Breast epithelium (tissue), 4 donors: ENCODE measurements at regions not wholly inside any gene's neighbourhood (a gene's known extent, or its start where the extent isn't known, plus 50 kb on each side); places are given as distances from the start of the nearest gene placed in this dataset.

Experiments
- DNase-seq, 2 donors: peaks; one replicate each; pipeline ENCODE4 v3.0.0-alpha.2; 2019; ENCODE audit warnings: low spot score in 2 of 2
- H3K27ac ChIP-seq, 2 donors: fragments of 200-600 bp; sonication (generic) in 1 of 2; one replicate each; pipeline ENCODE4 v1.5.1; 2016 to 2019; ENCODE audit warnings: mild to moderate bottlenecking in 1 of 2
- H3K27me3 ChIP-seq, 2 donors: fragments of 200-600 bp; sonication (generic) in 1 of 2; one replicate each; pipeline versions ENCODE4 v1.5.1 to v1.6.0; 2017 to 2019; ENCODE audit warnings: control low read depth in 1 of 2, mild to moderate bottlenecking in 1 of 2
- H3K36me3 ChIP-seq: fragments of 200-600 bp; one replicate; pipeline ENCODE4 v1.5.1; 2019
- H3K4me1 ChIP-seq, 2 donors: fragments of 200-600 bp; sonication (generic); one replicate each; pipeline ENCODE4 v1.5.1; 2016 to 2019; ENCODE audit warnings: control low read depth in 1 of 2
- H3K4me3 ChIP-seq, 3 donors: fragments of 200-600 bp; sonication (generic); 1 replicate in 2 of 3; 2 replicates in 1 of 3; pipeline ENCODE4 v1.5.1; 2016 to 2019; ENCODE audit warnings: mild to moderate bottlenecking in 3 of 3, moderate library complexity in 2 of 3
- H3K9me3 ChIP-seq, 2 donors: fragments of 200-600 bp; sonication (generic) in 1 of 2; one replicate each; pipeline ENCODE4 v1.5.1; 2016 to 2019; ENCODE audit warnings: control low read depth in 1 of 2
- CTCF ChIP-seq, 3 donors: fragments of 450-650 bp; IDR thresholded peaks; one replicate each; pipeline ENCODE4 v1.5.1; 2016 to 2017; ENCODE audit warnings: antibody characterized with exemption in 3 of 3, mild to moderate bottlenecking in 3 of 3, moderate library complexity in 3 of 3
- POLR2A ChIP-seq: fragments of 450-650 bp; IDR thresholded peaks from one replicate; pipeline ENCODE4 v1.6.1; 2016; ENCODE audit warnings: antibody characterized with exemption, mild to moderate bottlenecking, moderate library complexity
- POLR2AphosphoS5 ChIP-seq, 3 donors: sonication (generic); formaldehyde crosslinking; IDR thresholded peaks; one replicate each; pipeline ENCODE4 v1.6.1; 2017; ENCODE audit warnings: antibody characterized with exemption in 3 of 3
- intact Hi-C: fragments of 100-400 bp; cut with DNase I; formaldehyde crosslinking; loops from one replicate; pipeline ENCODE4 v1.15.1; 2023; ENCODE audit warnings: low total_unique reads

DNA sequence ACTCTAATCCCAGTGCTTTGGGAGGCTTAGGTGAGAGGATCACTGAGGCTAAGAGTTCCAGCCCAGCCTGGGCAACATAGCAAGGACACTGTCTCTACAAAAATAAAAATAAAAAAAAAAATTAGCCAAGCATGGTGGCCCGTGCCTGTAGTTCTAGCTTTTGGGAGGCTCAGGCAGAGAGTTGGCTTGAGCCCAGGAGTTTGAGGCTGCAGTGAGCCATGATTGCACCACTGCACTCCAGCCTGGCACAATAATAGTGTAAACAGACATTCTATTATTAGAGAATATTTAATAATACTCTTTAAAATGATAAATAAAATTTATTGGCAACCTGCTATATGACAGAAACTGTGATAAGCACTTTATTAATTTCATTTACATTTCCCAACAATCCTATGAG, 908.9 kb downstream of the TUSC7 start:
- TF ChIP-seq CTCF (IDR thresholded peaks at IDR 0.05) = no peak
- TF ChIP-seq POLR2A = no peak
- no peak for TF ChIP-seq POLR2AphosphoS5 (IDR thresholded peaks at IDR 0.05)
- H3K36me3 ChIP-seq = no peaks in the 10 kb centered on the region
- DNase-seq = no peak
- no peaks in the 10 kb centered on the region for H3K27me3 ChIP-seq
- H3K4me3 ChIP-seq = no peak overlapping the region
- no peaks in the 10 kb centered on the region for H3K9me3 ChIP-seq
- intact Hi-C loops = loop anchor here (2.0 kb wide), 1 partner anchor 58 kb away; no protein-coding TSS in a partner anchor
- no peak overlapping the region for H3K27ac ChIP-seq
- no peaks in the 10 kb centered on the region for H3K4me1 ChIP-seq

DNA sequence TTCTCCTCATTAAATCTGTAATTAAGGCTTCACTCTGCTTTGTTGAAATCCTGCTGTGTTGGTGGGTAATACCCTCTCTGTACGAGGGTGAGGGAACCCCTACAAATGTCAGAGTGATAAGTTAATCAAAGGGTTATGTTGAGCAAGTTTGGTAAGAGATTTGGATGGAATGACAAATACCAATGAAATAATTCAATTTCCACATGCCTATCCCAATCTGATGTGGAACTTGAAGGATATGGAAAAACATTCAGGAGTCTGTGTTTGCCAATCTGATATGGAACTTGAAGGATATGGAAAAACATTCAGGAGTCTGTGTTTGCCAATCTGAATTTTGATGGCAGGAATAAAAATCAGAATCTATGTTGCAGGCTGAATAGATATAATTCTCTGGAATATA, 910.2 kb downstream of the TUSC7 start:
- intact Hi-C loops = loop anchor here (2.0 kb wide), 1 partner anchor 59 kb away; no protein-coding TSS in a partner anchor
- no peaks in the 10 kb centered on the region for H3K27me3 ChIP-seq
- no peaks in the 10 kb centered on the region for H3K36me3 ChIP-seq
- no peaks in the 10 kb centered on the region for H3K9me3 ChIP-seq
- H3K4me3 ChIP-seq = no peak overlapping the region
- TF ChIP-seq CTCF (IDR thresholded peaks at IDR 0.05) = no peak
- no peak for TF ChIP-seq POLR2A
- no peak for TF ChIP-seq POLR2AphosphoS5 (IDR thresholded peaks at IDR 0.05)
- H3K27ac ChIP-seq = no peak overlapping the region
- no peaks in the 10 kb centered on the region for H3K4me1 ChIP-seq
- no peak for DNase-seq

DNA sequence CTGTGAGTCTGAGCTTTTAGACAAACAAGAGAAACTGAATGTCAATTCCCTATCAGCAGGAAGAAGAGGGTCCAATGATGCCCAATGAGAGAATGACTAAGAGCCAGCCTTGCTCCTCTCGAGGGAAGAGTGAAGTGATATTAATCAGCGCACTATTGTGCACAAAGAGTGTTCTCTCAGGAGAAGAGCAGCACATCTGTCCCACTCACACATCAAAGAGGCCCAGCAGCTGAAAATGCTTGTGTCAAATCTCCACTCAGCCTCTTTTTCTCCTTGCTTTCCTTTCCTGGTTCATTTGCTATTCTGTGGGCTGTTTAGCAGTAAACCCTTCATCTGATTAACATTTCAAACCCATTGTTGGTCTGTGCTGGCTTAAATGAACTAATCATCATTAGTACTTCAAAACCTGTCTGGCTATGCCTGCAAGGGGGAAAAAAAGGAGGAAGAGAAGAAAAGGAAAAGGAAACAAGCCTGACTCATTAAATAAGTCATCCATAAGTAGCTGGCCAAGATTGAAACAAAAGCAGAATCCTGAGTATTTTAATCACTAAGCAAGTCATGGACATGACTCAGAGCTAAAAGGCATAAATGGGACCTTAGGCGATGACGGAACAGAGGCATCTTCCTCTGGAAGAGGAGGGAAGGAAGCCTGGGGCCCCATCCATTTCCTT, 912.7 kb downstream of the TUSC7 start:
- no peak overlapping the region for H3K4me3 ChIP-seq
- TF ChIP-seq POLR2AphosphoS5 (IDR thresholded peaks at IDR 0.05) (no peak), POLR2A (no peak), CTCF (IDR thresholded peaks at IDR 0.05) (no peak)
- intact Hi-C loops = no loop called here
- no peaks in the 10 kb centered on the region for H3K9me3 ChIP-seq
- no peaks in the 10 kb centered on the region for H3K27me3 ChIP-seq
- no peaks in the 10 kb centered on the region for H3K36me3 ChIP-seq
- no peak overlapping the region for H3K27ac ChIP-seq
- no peak for DNase-seq
- H3K4me1 ChIP-seq = no peaks in the 10 kb centered on the region

DNA sequence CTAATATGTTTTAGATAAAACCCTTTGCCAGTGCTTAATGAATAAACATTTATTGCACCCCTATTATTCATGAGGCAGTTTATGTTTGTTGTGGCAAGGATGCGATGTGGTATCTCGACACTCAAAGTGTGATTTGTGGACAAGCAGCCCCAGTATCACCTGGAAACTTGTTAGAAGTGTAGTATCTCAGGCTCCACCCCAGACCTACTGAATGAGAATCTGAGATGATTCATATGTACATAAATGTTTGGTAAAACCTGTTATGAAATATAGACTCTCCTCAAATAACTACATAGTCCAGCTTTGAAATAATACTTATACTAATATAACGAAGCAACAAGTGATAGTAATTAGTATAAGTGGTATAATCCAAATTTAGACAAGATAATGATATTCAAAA, 914.8 kb downstream of the TUSC7 start:
- DNase-seq = no peak
- Histone ChIP-seq H3K36me3 (no peaks in the 10 kb centered on the region), H3K9me3 (no peaks in the 10 kb centered on the region), H3K4me3 (no peak overlapping the region), H3K4me1 (peaks cover 0 to 3% of the 10 kb centered on the region in 2 donors), H3K27ac (no peak overlapping the region), H3K27me3 (no peaks in the 10 kb centered on the region)
- TF ChIP-seq POLR2AphosphoS5 (IDR thresholded peaks at IDR 0.05) (no peak), POLR2A (no peak), CTCF (IDR thresholded peaks at IDR 0.05) (no peak)
- intact Hi-C loops = no loop called here

DNA sequence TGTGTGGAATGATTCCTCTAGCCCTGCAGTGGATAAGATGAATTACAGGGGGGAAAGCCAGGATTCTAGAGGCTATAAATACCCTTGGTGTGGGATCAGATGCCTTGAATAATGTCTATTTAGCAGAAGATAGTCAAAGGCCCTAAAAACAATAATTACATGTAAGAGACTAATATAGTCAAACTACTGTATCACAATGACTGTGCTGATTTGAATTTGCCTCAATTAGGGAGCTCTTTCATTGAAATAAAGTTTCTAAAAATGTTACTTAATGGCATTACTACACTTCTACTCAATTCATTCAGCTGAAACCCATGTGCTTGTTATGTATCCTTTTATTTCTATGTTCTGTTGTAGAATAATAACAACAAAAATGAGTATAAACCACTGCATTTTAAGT, 915.6 kb downstream of the TUSC7 start:
- no peaks in the 10 kb centered on the region for H3K27me3 ChIP-seq
- TF ChIP-seq POLR2A (no peak), POLR2AphosphoS5 (IDR thresholded peaks at IDR 0.05) (no peak), CTCF (IDR thresholded peaks at IDR 0.05) (no peak)

More for the DNA sequence above, 915.6 kb downstream of the TUSC7 start:
- Histone ChIP-seq H3K4me1 (peaks cover 0 to 5% of the 10 kb centered on the region in 2 donors), H3K36me3 (no peaks in the 10 kb centered on the region), H3K27ac (no peak overlapping the region), H3K9me3 (no peaks in the 10 kb centered on the region), H3K4me3 (no peak overlapping the region)
- intact Hi-C loops = loop anchor here (5.0 kb wide), 1 partner anchor 948 kb away; no protein-coding TSS in a partner anchor
- no peak for DNase-seq
